ENCODE measurements at regions not wholly inside any gene's neighbourhood (a gene's known extent, or its start where the extent isn't known, plus 50 kb on each side); places are given as distances from the start of the nearest gene placed in this dataset.
A peak's percentile ranks its signal among the peaks of the same experiment; 100 is the strongest.

GRCh38 chr5:63170486-63170885 lies 591.9 kb downstream of the LRRC70 start:
- Mint-ChIP-seq H3K9me3 (peaks cover 8% of the 10 kb centered on the region), H3K27ac (peak overlapping the region; percentile 76; the same call in 1 of the 2 replicates), H3K4me1 (peaks cover 13% of the 10 kb centered on the region), H3K4me3 (no peak overlapping the region), H3K36me3 (no peaks in the 10 kb centered on the region), H3K27me3 (ENCODE audit: low read depth) (no peaks in the 10 kb centered on the region)
- DNase-seq (ENCODE audit: low spot score) = no peak
- ATAC-seq = peak; percentile 58; the same call in 1 of the 2 replicates
- TF ChIP-seq SMAD3 (CRISPR knock-in tag; IDR thresholded peaks at IDR 0.05; ENCODE audit: borderline replicate concordance) = no peak
- TF ChIP-seq CREB1 (CRISPR knock-in tag; IDR thresholded peaks at IDR 0.05) = no peak
- no peak for TF ChIP-seq ZMAT4 (CRISPR knock-in tag; IDR thresholded peaks at IDR 0.05)
- TF ChIP-seq, protein P1, sequence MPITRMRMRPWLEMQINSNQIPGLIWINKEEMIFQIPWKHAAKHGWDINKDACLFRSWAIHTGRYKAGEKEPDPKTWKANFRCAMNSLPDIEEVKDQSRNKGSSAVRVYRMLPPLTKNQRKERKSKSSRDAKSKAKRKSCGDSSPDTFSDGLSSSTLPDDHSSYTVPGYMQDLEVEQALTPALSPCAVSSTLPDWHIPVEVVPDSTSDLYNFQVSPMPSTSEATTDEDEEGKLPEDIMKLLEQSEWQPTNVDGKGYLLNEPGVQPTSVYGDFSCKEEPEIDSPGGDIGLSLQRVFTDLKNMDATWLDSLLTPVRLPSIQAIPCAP (CRISPR knock-in tag; IDR thresholded peaks at IDR 0.05) = no peak
- TF ChIP-seq ZBTB43 (CRISPR knock-in tag; IDR thresholded peaks at IDR 0.05) = no peak
- no peak for TF ChIP-seq ETV6 (CRISPR knock-in tag; IDR thresholded peaks at IDR 0.05)
- TF ChIP-seq MXD4 (CRISPR knock-in tag; IDR thresholded peaks at IDR 0.05; ENCODE audit: borderline replicate concordance) = no peak
- TF ChIP-seq ATF6 (CRISPR knock-in tag; IDR thresholded peaks at IDR 0.05) = no peak
- CTCF ChIA-PET = no interaction called here
- POLR2A ChIA-PET = no interaction called here

DNA sequence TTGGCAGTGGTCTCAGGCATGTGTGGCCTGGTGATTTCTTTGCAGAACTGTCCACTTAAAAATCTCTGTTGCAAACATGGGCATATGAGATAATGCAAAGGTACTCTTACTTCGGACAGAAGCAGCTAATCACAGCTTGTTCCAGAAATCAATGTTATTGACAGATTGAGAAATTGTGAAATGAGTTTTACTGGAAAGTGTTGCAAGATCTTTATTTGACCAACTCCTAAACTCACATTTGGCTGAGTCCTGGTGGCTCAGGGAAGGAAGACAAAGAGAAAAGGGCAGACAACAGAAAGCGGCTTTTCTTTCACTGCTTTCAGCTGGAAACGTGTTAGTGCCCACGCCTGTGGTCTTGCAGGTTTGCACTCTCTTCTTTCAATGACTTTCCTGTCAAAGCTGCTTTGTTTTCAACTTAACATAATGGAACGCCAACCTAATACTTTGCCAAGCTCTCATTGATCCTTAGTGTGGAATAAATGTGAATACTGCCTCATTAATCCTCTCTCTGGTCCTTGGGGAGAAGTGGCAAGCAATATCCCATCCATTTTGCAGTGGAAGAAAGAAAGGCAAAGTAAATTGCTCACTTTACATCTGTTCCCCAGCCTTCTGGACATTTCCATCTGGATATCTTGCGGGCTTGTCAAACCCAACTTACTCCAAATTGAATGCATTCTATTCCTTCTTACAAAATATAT lies 586.4 kb downstream of the LRRC70 start:
- DNase-seq (ENCODE audit: low spot score) (no peak), ATAC-seq (no peak)
- ChIA-PET POLR2A (no interaction called here), CTCF (no interaction called here)
- H3K36me3 Mint-ChIP-seq = no peaks in the 10 kb centered on the region
- H3K4me1 Mint-ChIP-seq = peaks cover 12% of the 10 kb centered on the region
- peaks cover 8% of the 10 kb centered on the region for H3K9me3 Mint-ChIP-seq
- H3K27ac Mint-ChIP-seq = no peak overlapping the region
- H3K27me3 Mint-ChIP-seq (ENCODE audit: low read depth) = no peaks in the 10 kb centered on the region
- TF ChIP-seq GTF2I (CRISPR knock-in tag; conservative IDR thresholded peaks at IDR 0.05) = no peak
- TF ChIP-seq OVOL2 (CRISPR knock-in tag; IDR thresholded peaks at IDR 0.05; ENCODE audit: borderline replicate concordance) = no peak
- no peak for TF ChIP-seq USF1 (CRISPR knock-in tag; IDR thresholded peaks at IDR 0.05)
- TF ChIP-seq CBFB (CRISPR knock-in tag; IDR thresholded peaks at IDR 0.05; ENCODE audit: low read depth) = no peak
- no peak for TF ChIP-seq JAZF1 (CRISPR knock-in tag; IDR thresholded peaks at IDR 0.05)
- TF ChIP-seq ZBTB43 (CRISPR knock-in tag; IDR thresholded peaks at IDR 0.05) = no peak
- TF ChIP-seq AFF4 (CRISPR knock-in tag; IDR thresholded peaks at IDR 0.05; ENCODE audit: borderline replicate concordance) = no peak
- TF ChIP-seq IRF2 (CRISPR knock-in tag; IDR thresholded peaks at IDR 0.05; ENCODE audit: borderline replicate concordance, low read depth) = no peak
- TF ChIP-seq FOXP4 (CRISPR knock-in tag; IDR thresholded peaks at IDR 0.05) = no peak
- TF ChIP-seq E2F5 (CRISPR knock-in tag; IDR thresholded peaks at IDR 0.05) = no peak
- no peak for TF ChIP-seq ZMAT4 (CRISPR knock-in tag; IDR thresholded peaks at IDR 0.05)
- no peak for TF ChIP-seq ESRRA (CRISPR knock-in tag; IDR thresholded peaks at IDR 0.05; ENCODE audit: borderline replicate concordance)
- H3K4me3 Mint-ChIP-seq = no peak overlapping the region
